Hepatocyte (in vitro differentiated cells): ENCODE measurements at regions not wholly inside any gene's neighbourhood (a gene's known extent, or its start where the extent isn't known, plus 50 kb on each side); places are given as distances from the start of the nearest gene placed in this dataset.

Experiments used
- DNase-seq: peaks from one replicate; pipeline ENCODE4 v3.0.0-alpha.2; 2016; ENCODE audit warnings: low spot score
- H2AFZ ChIP-seq: fragments of 200-600 bp; sonication (generic); 2 replicates; pipeline ENCODE4 v1.6.0; 2016; ENCODE audit warnings: antibody characterized with exemption, mild to moderate bottlenecking
- H3K27ac ChIP-seq: fragments of 200-600 bp; sonication (generic); 2 replicates; pipeline ENCODE4 v1.5.1; 2016; ENCODE audit warnings: mild to moderate bottlenecking
- H3K27me3 ChIP-seq: fragments of 200-600 bp; sonication (generic); 2 replicates; pipeline ENCODE4 v1.6.1; 2016
- H3K36me3 ChIP-seq: fragments of 200-600 bp; sonication (generic); replicated peaks from 2 replicates; pipeline ENCODE4 v1.5.1; 2016; ENCODE audit warnings: low read depth; ENCODE audit not compliant: insufficient read depth
- H3K4me1 ChIP-seq: fragments of 200-600 bp; sonication (generic); 2 replicates; pipeline ENCODE4 v1.5.1; 2016; ENCODE audit warnings: mild to moderate bottlenecking, moderate library complexity; ENCODE audit not compliant: insufficient read depth
- H3K4me2 ChIP-seq: fragments of 200-600 bp; sonication (generic); 2 replicates; pipeline ENCODE4 v1.6.0; 2016
- H3K4me3 ChIP-seq: fragments of 200-600 bp; sonication (generic); 2 replicates; pipeline ENCODE4 v1.5.1; 2016; ENCODE audit warnings: mild to moderate bottlenecking
- H3K79me2 ChIP-seq: fragments of 200-600 bp; sonication (generic); 2 replicates; pipeline ENCODE4 v1.6.0; 2017; ENCODE audit warnings: mild to moderate bottlenecking
- H3K9me2 ChIP-seq: fragments of 200-600 bp; sonication (generic); replicated peaks from 2 replicates; pipeline ENCODE4 v1.6.0; 2017; ENCODE audit warnings: mild to moderate bottlenecking; ENCODE audit not compliant: insufficient read depth
- H3K9me3 ChIP-seq: fragments of 200-600 bp; sonication (generic); 2 replicates; pipeline ENCODE4 v1.5.1; 2016; ENCODE audit warnings: low read depth, mild to moderate bottlenecking
- H4K20me1 ChIP-seq: fragments of 200-600 bp; sonication (generic); 2 replicates; pipeline ENCODE4 v1.6.0; 2016; ENCODE audit warnings: mild to moderate bottlenecking; ENCODE audit not compliant: insufficient read depth, poor library complexity, severe bottlenecking
- CTCF ChIP-seq: fragments of 200-600 bp; sonication (generic); IDR thresholded peaks from 2 replicates; pipeline ENCODE4 v1.5.1; 2016; ENCODE audit warnings: antibody characterized with exemption, mild to moderate bottlenecking; ENCODE audit not compliant: poor library complexity
- EZH2 ChIP-seq: fragments of 200-600 bp; sonication (generic); IDR thresholded peaks from 2 replicates; pipeline ENCODE4 v1.6.1; 2016; ENCODE audit warnings: antibody characterized with exemption, mild to moderate bottlenecking, borderline replicate concordance
- EZH2phosphoT487 ChIP-seq: fragments of 200-600 bp; sonication (generic); IDR thresholded peaks from one replicate; pipeline ENCODE4 v1.6.1; 2018; ENCODE audit warnings: antibody characterized with exemption, mild to moderate bottlenecking, low read depth, moderate library complexity; ENCODE audit not compliant: unreplicated experiment, severe bottlenecking
- WGBS: methylation state at CpG from one replicate; pipeline ENCODE4 v1.1.6; 2016; ENCODE audit warnings: low lambda C conversion rate; ENCODE audit errors: missing lambda C conversion rate; 5-methylcytosine and 5-hydroxymethylcytosine counted together

GRCh38 chr2:239729151-239729550 lies 296.0 kb downstream of the NDUFA10 start:
- Histone ChIP-seq H3K27me3 (no peaks in the 10 kb centered on the region), H3K4me2 (no peak overlapping the region), H3K4me1 (no peaks in the 10 kb centered on the region), H3K9me3 (no peaks in the 10 kb centered on the region), H3K27ac (no peak overlapping the region), H3K79me2 (no peaks in the 10 kb centered on the region), H4K20me1 (no peaks in the 10 kb centered on the region), H2AFZ (no peak overlapping the region), H3K9me2 (no peaks in the 10 kb centered on the region), H3K36me3 (no peaks in the 10 kb centered on the region), H3K4me3 (no peak overlapping the region)
- TF ChIP-seq CTCF (no peak), EZH2 (no peak), EZH2phosphoT487 (no peak)
- WGBS, result 92% methylated on average over 15 of the region's 17 CpGs
- no peak for DNase-seq

- Histone ChIP-seq H2AFZ (no peak overlapping the region), H3K4me1 (no peaks in the 10 kb centered on the region), H3K27me3 (no peaks in the 10 kb centered on the region), H3K4me2 (no peak overlapping the region), H3K79me2 (no peaks in the 10 kb centered on the region), H3K9me3 (no peaks in the 10 kb centered on the region), H3K36me3 (no peaks in the 10 kb centered on the region), H3K4me3 (no peak overlapping the region), H3K27ac (no peak overlapping the region), H4K20me1 (no peaks in the 10 kb centered on the region), H3K9me2 (no peaks in the 10 kb centered on the region)
- WGBS, result 88% methylated on average over 15 of the region's 15 CpGs
- DNase-seq, result no peak
- no peak for TF ChIP-seq CTCF
- TF ChIP-seq EZH2phosphoT487, result no peak
- no peak for TF ChIP-seq EZH2
Measured at GRCh38 chr2:239728751-239729150, 296.4 kb downstream of the NDUFA10 start.

GRCh38 chr2:239727776-239728600 lies 297.2 kb downstream of the NDUFA10 start:
- no peak overlapping the region for H3K4me3 ChIP-seq
- no peak overlapping the region for H3K27ac ChIP-seq
- no peaks in the 10 kb centered on the region for H3K27me3 ChIP-seq
- TF ChIP-seq CTCF, result no peak
- TF ChIP-seq EZH2phosphoT487, result no peak
- no peak for TF ChIP-seq EZH2
- H3K79me2 ChIP-seq, result no peaks in the 10 kb centered on the region
- H4K20me1 ChIP-seq, result no peaks in the 10 kb centered on the region
- no peaks in the 10 kb centered on the region for H3K9me3 ChIP-seq
- no peaks in the 10 kb centered on the region for H3K4me1 ChIP-seq
- no peaks in the 10 kb centered on the region for H3K36me3 ChIP-seq
- DNase-seq, result no peak
- WGBS, result 91% methylated on average over 30 of the region's 30 CpGs
- H2AFZ ChIP-seq, result no peak overlapping the region
- H3K9me2 ChIP-seq, result no peaks in the 10 kb centered on the region
- no peak overlapping the region for H3K4me2 ChIP-seq
